SK-N-SH treated with all-trans-retinoic acid at 6 μM for 48 hours (cell line): ENCODE measurements at regions not wholly inside any gene's neighbourhood (a gene's known extent, or its start where the extent isn't known, plus 50 kb on each side); places are given as distances from the start of the nearest gene placed in this dataset.

Experiments used
- CSDC2 ChIP-seq: fragments of 250-450 bp; sonication (Bioruptor Pico); IDR thresholded peaks from 2 replicates; pipeline ENCODE4 v1.5.0; 2020; ENCODE audit warnings: mild to moderate bottlenecking, moderate library complexity
- ESRRG ChIP-seq: fragments of 250-450 bp; sonication (Bioruptor Pico); IDR thresholded peaks from 2 replicates; pipeline ENCODE4 v1.6.1; 2021; ENCODE audit warnings: mild to moderate bottlenecking
- GLIS3 ChIP-seq: fragments of 250-450 bp; sonication (Bioruptor Pico); IDR thresholded peaks from 2 replicates; pipeline ENCODE4 v1.5.0; 2020; ENCODE audit warnings: mild to moderate bottlenecking, moderate library complexity
- PPARA ChIP-seq: fragments of 250-450 bp; sonication (Bioruptor Pico); IDR thresholded peaks from 2 replicates; pipeline ENCODE4 v1.5.0; 2020; ENCODE audit warnings: mild to moderate bottlenecking, borderline replicate concordance
- SNAI2 ChIP-seq: fragments of 250-450 bp; sonication (Bioruptor Pico); IDR thresholded peaks from 2 replicates; pipeline ENCODE4 v1.5.0; 2020; ENCODE audit warnings: mild to moderate bottlenecking, moderate library complexity
- TCF4 ChIP-seq: fragments of 250-450 bp; sonication (Bioruptor Pico); IDR thresholded peaks from 2 replicates; pipeline ENCODE4 v1.8.0; 2021; ENCODE audit warnings: mild to moderate bottlenecking, moderate library complexity, borderline replicate concordance
- TOX ChIP-seq: fragments of 250-450 bp; sonication (Bioruptor Pico); IDR thresholded peaks from 2 replicates; pipeline ENCODE4 v1.8.0; 2021; ENCODE audit warnings: mild to moderate bottlenecking, moderate library complexity, borderline replicate concordance
- ZC3H10 ChIP-seq: fragments of 250-450 bp; sonication (Bioruptor Pico); IDR thresholded peaks from 2 replicates; pipeline ENCODE4 v1.5.1; 2021; ENCODE audit warnings: mild to moderate bottlenecking, moderate library complexity
- ZFP30 ChIP-seq: fragments of 450-650 bp; formaldehyde crosslinking; IDR thresholded peaks from 2 replicates; pipeline ENCODE4 v1.5.0; 2022; ENCODE audit warnings: mild to moderate bottlenecking, moderate library complexity
- ZNF70 ChIP-seq: fragments of 450-650 bp; formaldehyde crosslinking; IDR thresholded peaks from 2 replicates; pipeline ENCODE4 v1.5.0; 2020; ENCODE audit warnings: mild to moderate bottlenecking, moderate library complexity
- ZNF8 ChIP-seq: fragments of 450-650 bp; formaldehyde crosslinking; IDR thresholded peaks from 2 replicates; pipeline ENCODE4 v1.5.0; 2020; ENCODE audit warnings: mild to moderate bottlenecking, moderate library complexity
- TF ChIP-seq, protein P1 (sequence below): fragments of 250-450 bp; sonication (Bioruptor Pico); IDR thresholded peaks from 2 replicates; pipeline ENCODE4 v1.8.0; 2021; ENCODE audit warnings: low read depth, mild to moderate bottlenecking, moderate library complexity, borderline replicate concordance
- TF ChIP-seq, protein P2 (sequence below): fragments of 250-450 bp; sonication (Bioruptor Pico); IDR thresholded peaks from 2 replicates; pipeline ENCODE4 v1.5.1; 2020; ENCODE audit warnings: low read depth, mild to moderate bottlenecking, moderate library complexity
- TF ChIP-seq, protein P3 (sequence below): fragments of 250-450 bp; sonication (Bioruptor Pico); IDR thresholded peaks from 2 replicates; pipeline ENCODE4 v1.8.0; 2020; ENCODE audit warnings: mild to moderate bottlenecking, moderate library complexity, borderline replicate concordance

DNA sequence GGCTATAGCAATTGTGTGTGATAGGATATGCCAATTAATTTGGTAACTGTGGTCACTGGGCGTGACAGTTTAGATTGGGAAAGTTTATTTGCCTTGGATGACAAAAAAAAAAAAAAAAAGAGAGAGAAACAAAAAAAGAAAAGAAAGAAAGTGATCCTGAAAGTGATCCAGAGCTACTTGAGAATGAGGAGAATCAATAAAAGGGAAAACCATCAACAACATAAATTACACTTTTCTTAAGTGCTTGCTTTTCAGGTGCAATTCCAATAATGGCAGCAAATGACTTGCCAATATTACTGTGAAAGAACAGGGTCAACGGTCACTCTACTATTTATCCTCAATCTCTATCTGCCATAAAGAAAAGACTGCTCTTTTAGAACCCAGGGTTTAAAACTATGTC, 191.8 kb upstream of the SEMA3C start:
- TF ChIP-seq TOX (CRISPR knock-in tag) = no peak
- TF ChIP-seq PPARA (CRISPR knock-in tag) = no peak
- TF ChIP-seq, protein P1, sequence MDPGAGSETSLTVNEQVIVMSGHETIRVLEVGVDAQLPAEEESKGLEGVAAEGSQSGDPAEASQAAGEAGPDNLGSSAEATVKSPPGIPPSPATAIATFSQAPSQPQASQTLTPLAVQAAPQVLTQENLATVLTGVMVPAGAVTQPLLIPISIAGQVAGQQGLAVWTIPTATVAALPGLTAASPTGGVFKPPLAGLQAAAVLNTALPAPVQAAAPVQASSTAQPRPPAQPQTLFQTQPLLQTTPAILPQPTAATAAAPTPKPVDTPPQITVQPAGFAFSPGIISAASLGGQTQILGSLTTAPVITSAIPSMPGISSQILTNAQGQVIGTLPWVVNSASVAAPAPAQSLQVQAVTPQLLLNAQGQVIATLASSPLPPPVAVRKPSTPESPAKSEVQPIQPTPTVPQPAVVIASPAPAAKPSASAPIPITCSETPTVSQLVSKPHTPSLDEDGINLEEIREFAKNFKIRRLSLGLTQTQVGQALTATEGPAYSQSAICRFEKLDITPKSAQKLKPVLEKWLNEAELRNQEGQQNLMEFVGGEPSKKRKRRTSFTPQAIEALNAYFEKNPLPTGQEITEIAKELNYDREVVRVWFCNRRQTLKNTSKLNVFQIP (CRISPR knock-in tag) = no peak
- TF ChIP-seq ZC3H10 = no peak
- TF ChIP-seq ZNF70 (CRISPR knock-in tag) = no peak
- TF ChIP-seq GLIS3 (CRISPR knock-in tag) = no peak
- TF ChIP-seq TCF4 (CRISPR knock-in tag) = no peak
- no peak for TF ChIP-seq ZFP30 (CRISPR knock-in tag)
- no peak for TF ChIP-seq CSDC2 (CRISPR knock-in tag)
- TF ChIP-seq, protein P2, sequence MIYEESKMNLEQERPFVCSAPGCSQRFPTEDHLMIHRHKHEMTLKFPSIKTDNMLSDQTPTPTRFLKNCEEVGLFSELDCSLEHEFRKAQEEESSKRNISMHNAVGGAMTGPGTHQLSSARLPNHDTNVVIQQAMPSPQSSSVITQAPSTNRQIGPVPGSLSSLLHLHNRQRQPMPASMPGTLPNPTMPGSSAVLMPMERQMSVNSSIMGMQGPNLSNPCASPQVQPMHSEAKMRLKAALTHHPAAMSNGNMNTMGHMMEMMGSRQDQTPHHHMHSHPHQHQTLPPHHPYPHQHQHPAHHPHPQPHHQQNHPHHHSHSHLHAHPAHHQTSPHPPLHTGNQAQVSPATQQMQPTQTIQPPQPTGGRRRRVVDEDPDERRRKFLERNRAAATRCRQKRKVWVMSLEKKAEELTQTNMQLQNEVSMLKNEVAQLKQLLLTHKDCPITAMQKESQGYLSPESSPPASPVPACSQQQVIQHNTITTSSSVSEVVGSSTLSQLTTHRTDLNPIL (CRISPR knock-in tag) = no peak
- no peak for TF ChIP-seq SNAI2 (CRISPR knock-in tag)
- TF ChIP-seq ESRRG (CRISPR knock-in tag) = no peak
- TF ChIP-seq, protein P3, sequence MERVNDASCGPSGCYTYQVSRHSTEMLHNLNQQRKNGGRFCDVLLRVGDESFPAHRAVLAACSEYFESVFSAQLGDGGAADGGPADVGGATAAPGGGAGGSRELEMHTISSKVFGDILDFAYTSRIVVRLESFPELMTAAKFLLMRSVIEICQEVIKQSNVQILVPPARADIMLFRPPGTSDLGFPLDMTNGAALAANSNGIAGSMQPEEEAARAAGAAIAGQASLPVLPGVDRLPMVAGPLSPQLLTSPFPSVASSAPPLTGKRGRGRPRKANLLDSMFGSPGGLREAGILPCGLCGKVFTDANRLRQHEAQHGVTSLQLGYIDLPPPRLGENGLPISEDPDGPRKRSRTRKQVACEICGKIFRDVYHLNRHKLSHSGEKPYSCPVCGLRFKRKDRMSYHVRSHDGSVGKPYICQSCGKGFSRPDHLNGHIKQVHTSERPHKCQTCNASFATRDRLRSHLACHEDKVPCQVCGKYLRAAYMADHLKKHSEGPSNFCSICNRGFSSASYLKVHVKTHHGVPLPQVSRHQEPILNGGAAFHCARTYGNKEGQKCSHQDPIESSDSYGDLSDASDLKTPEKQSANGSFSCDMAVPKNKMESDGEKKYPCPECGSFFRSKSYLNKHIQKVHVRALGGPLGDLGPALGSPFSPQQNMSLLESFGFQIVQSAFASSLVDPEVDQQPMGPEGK (CRISPR knock-in tag) = no peak
- no peak for TF ChIP-seq ZNF8 (CRISPR knock-in tag)
